IMR-90 (cell line): ENCODE measurements at regions not wholly inside any gene's neighbourhood (a gene's known extent, or its start where the extent isn't known, plus 50 kb on each side); places are given as distances from the start of the nearest gene placed in this dataset.

Experiments
- ATAC-seq: fragments of 200-7000 bp; cut with Tn5 transposase; 2 replicates; pipeline ENCODE4 v1.9.1; 2020; ENCODE audit warnings: low read depth, mild to moderate bottlenecking, moderate library complexity
- BruUV-seq: library from RNA; stranded (reverse); fragments of 400-500 nt; replicated peaks from 2 replicates; lab custom pipeline; 2021; lab: Mats Ljungman, UMichigan
- CTCF ChIA-PET: fragments of 300-600 bp; formaldehyde crosslinking; extraction: SDS; loops from one replicate; lab custom pipeline; 2021; ENCODE audit warnings: antibody characterized with exemption; lab: Yijun Ruan, JAX
- POLR2A ChIA-PET: fragments of 300-600 bp; sonication (Branson Sonifier 250); formaldehyde crosslinking; loops from one replicate; lab custom pipeline; 2022; ENCODE audit warnings: antibody characterized with exemption; ENCODE audit not compliant: unreplicated experiment; lab: Charles Lee
- DNase-seq: peaks from one replicate; pipeline ENCODE4 v3.0.0; 2013
- H2AFZ ChIP-seq: replicated peaks from 2 replicates; pipeline ENCODE3; 2013; ENCODE audit warnings: low read length, mild to moderate bottlenecking; ENCODE audit not compliant: poor library complexity
- H2AK5ac ChIP-seq: 2 replicates; pipeline ENCODE4 v1.6.1; 2013; ENCODE audit warnings: low read depth, low read length, inconsistent platforms
- H2AK9ac ChIP-seq: replicated peaks from 2 replicates; pipeline ENCODE3; 2013; ENCODE audit warnings: mild to moderate bottlenecking, low read depth, low read length, moderate library complexity; ENCODE audit not compliant: poor library complexity
- H2BK120ac ChIP-seq: 2 replicates; pipeline ENCODE4 v1.6.1; 2013; ENCODE audit warnings: low read depth, low read length, inconsistent platforms
- H2BK15ac ChIP-seq: 3 replicates; pipeline ENCODE4 v1.6.1; 2013; ENCODE audit warnings: low read depth, low read length, inconsistent platforms
- H2BK20ac ChIP-seq: 2 replicates; pipeline ENCODE4 v1.6.1; 2013; ENCODE audit warnings: low read depth, mild to moderate bottlenecking, inconsistent platforms, low read length, moderate library complexity
- H2BK5ac ChIP-seq: 2 replicates; pipeline ENCODE4 v1.6.1; 2013; ENCODE audit warnings: mild to moderate bottlenecking, low read depth, low read length, inconsistent platforms; ENCODE audit not compliant: poor library complexity, severe bottlenecking
- H3K14ac ChIP-seq: replicated peaks from 2 replicates; pipeline ENCODE4 v1.6.1; 2013; ENCODE audit warnings: low read depth, low read length, inconsistent platforms
- H3K18ac ChIP-seq: 2 replicates; pipeline ENCODE4 v1.6.1; 2013; ENCODE audit warnings: low read depth, low read length, control low read depth
- H3K23ac ChIP-seq: 2 replicates; pipeline ENCODE4 v1.6.1; 2013; ENCODE audit warnings: low read depth, low read length, inconsistent platforms
- H3K27ac ChIP-seq: 2 replicates; pipeline ENCODE4 v1.5.1; 2013; ENCODE audit warnings: mild to moderate bottlenecking, control low read depth, low read length; ENCODE audit not compliant: insufficient read depth
- H3K27me3 ChIP-seq: 2 replicates; pipeline ENCODE4 v1.6.1; 2013; ENCODE audit warnings: low read length; ENCODE audit not compliant: control insufficient read depth, insufficient read depth
- H3K36me3 ChIP-seq: 2 replicates; pipeline ENCODE4 v1.6.1; 2013; ENCODE audit warnings: low read length, mixed read lengths; ENCODE audit not compliant: control insufficient read depth, insufficient read depth
- H3K4ac ChIP-seq: 2 replicates; pipeline ENCODE4 v1.6.1; 2013; ENCODE audit warnings: low read depth, low read length, inconsistent platforms
- H3K4me1 ChIP-seq: 2 replicates; pipeline ENCODE4 v1.6.1; 2013; ENCODE audit warnings: low read length, mixed read lengths; ENCODE audit not compliant: control insufficient read depth, insufficient read depth
- H3K4me2 ChIP-seq: 2 replicates; pipeline ENCODE4 v1.6.1; 2013; ENCODE audit warnings: low read depth, mild to moderate bottlenecking, control low read depth, low read length, moderate library complexity
- H3K4me3 ChIP-seq: 2 replicates; pipeline ENCODE4 v1.5.1; 2013; ENCODE audit warnings: low read depth, mild to moderate bottlenecking, control low read depth, low read length, moderate library complexity; ENCODE audit not compliant: insufficient read depth
- H3K56ac ChIP-seq: 2 replicates; pipeline ENCODE4 v1.6.1; 2013; ENCODE audit warnings: low read length, inconsistent platforms; ENCODE audit not compliant: insufficient read depth; ENCODE audit errors: extremely low read depth
- H3K79me1 ChIP-seq, 2 experiments: 2 replicates each; pipeline ENCODE4 v1.6.1; 2013; ENCODE audit warnings: low read length in 2 of 2, inconsistent platforms in 1 of 2, low read depth in 1 of 2
- H3K9ac ChIP-seq: 2 replicates; pipeline ENCODE4 v1.6.1; 2013; ENCODE audit warnings: low read depth, low read length, control low read depth
- H3K9me1 ChIP-seq: 2 replicates; pipeline ENCODE4 v1.6.1; 2013; ENCODE audit warnings: low read length, inconsistent platforms; ENCODE audit not compliant: insufficient read depth
- H3K9me3 ChIP-seq: 2 replicates; pipeline ENCODE4 v1.6.1; 2013; ENCODE audit warnings: low read length; ENCODE audit not compliant: control insufficient read depth, insufficient read depth
- H4K20me1 ChIP-seq: 2 replicates; pipeline ENCODE4 v1.6.1; 2013; ENCODE audit warnings: low read length, inconsistent platforms; ENCODE audit not compliant: insufficient read depth
- H4K5ac ChIP-seq: 2 replicates; pipeline ENCODE4 v1.6.1; 2013; ENCODE audit warnings: mild to moderate bottlenecking, low read depth, low read length, control low read depth
- H4K8ac ChIP-seq, 2 experiments: 2 replicates each; pipeline ENCODE4 v1.6.1; 2013; ENCODE audit warnings: low read depth in 2 of 2, low read length in 2 of 2, control low read depth in 1 of 2, inconsistent platforms in 1 of 2
- H4K91ac ChIP-seq: 2 replicates; pipeline ENCODE4 v1.6.1; 2013; ENCODE audit warnings: low read depth, low read length, inconsistent platforms; ENCODE audit not compliant: insufficient read depth
- CHD1 ChIP-seq: IDR thresholded peaks from 2 replicates; pipeline ENCODE4 v1.6.1; 2012; ENCODE audit warnings: low read depth, low read length, improper control_type of control experiment
- CTCF ChIP-seq: conservative IDR thresholded peaks from 2 replicates; pipeline ENCODE4 v1.5.1; 2012; ENCODE audit warnings: mild to moderate bottlenecking, low read depth, low read length, improper control_type of control experiment
- MXI1 ChIP-seq: IDR thresholded peaks from 2 replicates; pipeline ENCODE4 v1.6.1; 2012; ENCODE audit warnings: low read depth, mild to moderate bottlenecking, low read length, moderate library complexity, borderline replicate concordance
- WGBS, 2 experiments: methylation state at CpG; one replicate each; pipeline versions ENCODE4 v1.1.5 to v1.1.7; 2013; ENCODE audit warnings: missing lambda C conversion rate in 2 of 2; ENCODE audit not compliant: insufficient read length in 1 of 2; ENCODE audit errors: extremely low coverage in 2 of 2; 5-methylcytosine and 5-hydroxymethylcytosine counted together
- dilution Hi-C: fragments of 300-500 bp; cut with HindIII; formaldehyde crosslinking; loops from one replicate; pipeline ENCODE4 v1.14.3; 2018; ENCODE audit warnings: low sequenced_read_pairs; ENCODE audit not compliant: unreplicated experiment
- in situ Hi-C: fragments of 300-500 bp; cut with MboI; formaldehyde crosslinking; loops from 3 replicates; pipeline ENCODE4 v1.14.3; 2019; ENCODE audit warnings: low sequenced_read_pairs, inconsistent platforms, mixed read lengths
- intact Hi-C: fragments of 100-400 bp; cut with micrococcal nuclease; formaldehyde crosslinking; loops from 2 replicates; pipeline ENCODE4 v1.10.0; 2022

GRCh38 chr11:116605543-116606459 is 167.0 kb downstream of the BUD13 start:
- Histone ChIP-seq H2BK5ac (no peak overlapping the region), H3K9me1 (no peaks in the 10 kb centered on the region), H2BK120ac (no peak overlapping the region), H2BK20ac (no peak overlapping the region), H3K4ac (no peak overlapping the region), H3K27ac (no peak overlapping the region), H4K8ac (no peak overlapping the region), H2AK5ac (no peak overlapping the region), H3K27me3 (peaks cover 1% of the 10 kb centered on the region; the same call in 1 of the 2 replicates), H2AFZ (no peak overlapping the region), H4K5ac (no peak overlapping the region), H2AK9ac (no peak overlapping the region), H4K20me1 (no peaks in the 10 kb centered on the region), H3K4me2 (no peak overlapping the region), H3K9me3 (no peaks in the 10 kb centered on the region), H4K91ac (no peak overlapping the region), H3K18ac (no peak overlapping the region), H3K36me3 (no peaks in the 10 kb centered on the region), H3K4me1 (no peaks in the 10 kb centered on the region), H3K79me1 (no peaks in the 10 kb centered on the region), H2BK15ac (no peak overlapping the region), H3K56ac (no peak overlapping the region), H3K14ac (no peak overlapping the region), H3K9ac (no peak overlapping the region), H3K4me3 (no peak overlapping the region), H3K23ac (no peak overlapping the region)
- dilution Hi-C loops, result no loop called here
- ChIA-PET POLR2A (no interaction called here), CTCF (no interaction called here)
- intact Hi-C loops, result no loop called here
- peak; percentile 40; the same call in 1 of the 2 replicates for ATAC-seq
- in situ Hi-C loops, result no loop called here
- no TSS peak for BruUV-seq
- no peak for TF ChIP-seq CHD1
- TF ChIP-seq CTCF, result peak; percentile 20; the same call in 1 of the 2 replicates
- TF ChIP-seq MXI1, result no peak
- peak; percentile 11 for DNase-seq
- WGBS, 2 experiments, result 70% methylated on average over 2 of the region's 6 CpGs; no CpG with 5 or more reads in 1 of the 2 experiments
